ENCODE measurements at regions not wholly inside any gene's neighbourhood (a gene's known extent, or its start where the extent isn't known, plus 50 kb on each side); places are given as distances from the start of the nearest gene placed in this dataset.

- TF ChIP-seq ETS1 (IDR thresholded peaks at IDR 0.05) (no peak), CREB1 (CRISPR knock-in tag; IDR thresholded peaks at IDR 0.05; ENCODE audit: low read depth) (no peak), POLR2AphosphoS5 (IDR thresholded peaks at IDR 0.05; ENCODE audit: low read depth) (no peak), EZH2 (IDR thresholded peaks at IDR 0.05; ENCODE audit: low read depth, unreplicated experiment) (no peak), ZNF114 (CRISPR knock-in tag; IDR thresholded peaks at IDR 0.05) (no peak)
- TF ChIP-seq, protein P1, sequence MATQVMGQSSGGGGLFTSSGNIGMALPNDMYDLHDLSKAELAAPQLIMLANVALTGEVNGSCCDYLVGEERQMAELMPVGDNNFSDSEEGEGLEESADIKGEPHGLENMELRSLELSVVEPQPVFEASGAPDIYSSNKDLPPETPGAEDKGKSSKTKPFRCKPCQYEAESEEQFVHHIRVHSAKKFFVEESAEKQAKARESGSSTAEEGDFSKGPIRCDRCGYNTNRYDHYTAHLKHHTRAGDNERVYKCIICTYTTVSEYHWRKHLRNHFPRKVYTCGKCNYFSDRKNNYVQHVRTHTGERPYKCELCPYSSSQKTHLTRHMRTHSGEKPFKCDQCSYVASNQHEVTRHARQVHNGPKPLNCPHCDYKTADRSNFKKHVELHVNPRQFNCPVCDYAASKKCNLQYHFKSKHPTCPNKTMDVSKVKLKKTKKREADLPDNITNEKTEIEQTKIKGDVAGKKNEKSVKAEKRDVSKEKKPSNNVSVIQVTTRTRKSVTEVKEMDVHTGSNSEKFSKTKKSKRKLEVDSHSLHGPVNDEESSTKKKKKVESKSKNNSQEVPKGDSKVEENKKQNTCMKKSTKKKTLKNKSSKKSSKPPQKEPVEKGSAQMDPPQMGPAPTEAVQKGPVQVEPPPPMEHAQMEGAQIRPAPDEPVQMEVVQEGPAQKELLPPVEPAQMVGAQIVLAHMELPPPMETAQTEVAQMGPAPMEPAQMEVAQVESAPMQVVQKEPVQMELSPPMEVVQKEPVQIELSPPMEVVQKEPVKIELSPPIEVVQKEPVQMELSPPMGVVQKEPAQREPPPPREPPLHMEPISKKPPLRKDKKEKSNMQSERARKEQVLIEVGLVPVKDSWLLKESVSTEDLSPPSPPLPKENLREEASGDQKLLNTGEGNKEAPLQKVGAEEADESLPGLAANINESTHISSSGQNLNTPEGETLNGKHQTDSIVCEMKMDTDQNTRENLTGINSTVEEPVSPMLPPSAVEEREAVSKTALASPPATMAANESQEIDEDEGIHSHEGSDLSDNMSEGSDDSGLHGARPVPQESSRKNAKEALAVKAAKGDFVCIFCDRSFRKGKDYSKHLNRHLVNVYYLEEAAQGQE (IDR thresholded peaks at IDR 0.05; ENCODE audit: unreplicated experiment) = no peak
Observed at GRCh38 chr9:73074176-73074708, 77.4 kb upstream of the ANXA1 start (continued).

- Histone ChIP-seq H4K20me1 (replicated peaks; ENCODE audit: insufficient read depth) (no peaks in the 10 kb centered on the region), H3K79me2 (replicated peaks; ENCODE audit: insufficient read depth) (no peaks in the 10 kb centered on the region), H3K4me1 (ENCODE audit: insufficient read depth) (peaks cover 13% of the 10 kb centered on the region), H3K4me3 (no peak overlapping the region), H3F3A (replicated peaks; ENCODE audit: low read depth) (no peaks in the 10 kb centered on the region), H3K27me3 (ENCODE audit: insufficient read depth) (no peaks in the 10 kb centered on the region), H3K9me2 (ENCODE audit: insufficient read depth) (no peaks in the 10 kb centered on the region), H2AFZ (peak overlapping the region; percentile 56), H3K27ac (ENCODE audit: low read depth) (no peak overlapping the region), H3K36me3 (ENCODE audit: insufficient read depth) (no peaks in the 10 kb centered on the region), H3K4me2 (no peak overlapping the region)
- DNase-seq (ENCODE audit: low spot score) = no peak
- no peaks in the 10 kb centered on the region for H3K36me3 Mint-ChIP-seq (ENCODE audit: low read depth)
- no peak for ATAC-seq
- TF ChIP-seq STAT1 (IDR thresholded peaks at IDR 0.05; ENCODE audit: unreplicated experiment) (no peak), ZNF331 (CRISPR knock-in tag; IDR thresholded peaks at IDR 0.05; ENCODE audit: low read depth) (no peak), ETS1 (IDR thresholded peaks at IDR 0.05) (no peak), EZH2phosphoT487 (IDR thresholded peaks at IDR 0.05; ENCODE audit: unreplicated experiment) (no peak), NANOG (IDR thresholded peaks at IDR 0.05; ENCODE audit: borderline replicate concordance) (no peak), JUNB (IDR thresholded peaks at IDR 0.05; ENCODE audit: unreplicated experiment) (no peak)
- TF ChIP-seq, protein P2, sequence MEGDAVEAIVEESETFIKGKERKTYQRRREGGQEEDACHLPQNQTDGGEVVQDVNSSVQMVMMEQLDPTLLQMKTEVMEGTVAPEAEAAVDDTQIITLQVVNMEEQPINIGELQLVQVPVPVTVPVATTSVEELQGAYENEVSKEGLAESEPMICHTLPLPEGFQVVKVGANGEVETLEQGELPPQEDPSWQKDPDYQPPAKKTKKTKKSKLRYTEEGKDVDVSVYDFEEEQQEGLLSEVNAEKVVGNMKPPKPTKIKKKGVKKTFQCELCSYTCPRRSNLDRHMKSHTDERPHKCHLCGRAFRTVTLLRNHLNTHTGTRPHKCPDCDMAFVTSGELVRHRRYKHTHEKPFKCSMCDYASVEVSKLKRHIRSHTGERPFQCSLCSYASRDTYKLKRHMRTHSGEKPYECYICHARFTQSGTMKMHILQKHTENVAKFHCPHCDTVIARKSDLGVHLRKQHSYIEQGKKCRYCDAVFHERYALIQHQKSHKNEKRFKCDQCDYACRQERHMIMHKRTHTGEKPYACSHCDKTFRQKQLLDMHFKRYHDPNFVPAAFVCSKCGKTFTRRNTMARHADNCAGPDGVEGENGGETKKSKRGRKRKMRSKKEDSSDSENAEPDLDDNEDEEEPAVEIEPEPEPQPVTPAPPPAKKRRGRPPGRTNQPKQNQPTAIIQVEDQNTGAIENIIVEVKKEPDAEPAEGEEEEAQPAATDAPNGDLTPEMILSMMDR (conservative IDR thresholded peaks at IDR 0.05; ENCODE audit: low read depth in 2 of 2) = no peak
- TF ChIP-seq, protein P1 (IDR thresholded peaks at IDR 0.05; ENCODE audit: unreplicated experiment) = no peak
- no peak overlapping the region for H3K4me3 Mint-ChIP-seq
- no peak overlapping the region for H3K27ac Mint-ChIP-seq
- peaks cover 3% of the 10 kb centered on the region for H3K27me3 Mint-ChIP-seq (ENCODE audit: insufficient read depth, low read depth, poor library complexity)
- H3K4me1 Mint-ChIP-seq = peaks cover 11% of the 10 kb centered on the region
- H3K9me3 Mint-ChIP-seq = no peaks in the 10 kb centered on the region
Observed at GRCh38 chr9:73073337-73074175, 78.1 kb upstream of the ANXA1 start.
